GM23338 (cell line): ENCODE measurements at regions not wholly inside any gene's neighbourhood (a gene's known extent, or its start where the extent isn't known, plus 50 kb on each side); places are given as distances from the start of the nearest gene placed in this dataset.
A peak's percentile ranks its signal among the peaks of the same experiment; 100 is the strongest.

ENCODE experiments used
- ATAC-seq: fragments of 200-7000 bp; cut with Tn5 transposase; 3 replicates; pipeline ENCODE4 v1.9.1; 2020
- DNase-seq: peaks from one replicate; pipeline ENCODE4 v3.0.0-alpha.2; 2015; ENCODE audit warnings: low spot score
- H2AFZ ChIP-seq: fragments of 200-600 bp; sonication (generic); 2 replicates; pipeline ENCODE4 v1.8.0; 2016; ENCODE audit warnings: antibody characterized with exemption, mild to moderate bottlenecking, moderate library complexity
- H3F3A ChIP-seq: fragments of 200-600 bp; sonication (generic); replicated peaks from 2 replicates; pipeline ENCODE4 v1.8.0; 2017; ENCODE audit warnings: antibody characterized with exemption, mixed run types, low read depth
- H3K27ac ChIP-seq: fragments of 200-600 bp; sonication (generic); 2 replicates; pipeline ENCODE4 v1.6.1; 2016; ENCODE audit warnings: low read depth
- H3K27me3 ChIP-seq: fragments of 200-600 bp; sonication (generic); 2 replicates; pipeline ENCODE4 v1.8.0; 2016; ENCODE audit warnings: mild to moderate bottlenecking, mixed run types, moderate library complexity; ENCODE audit not compliant: insufficient read depth
- H3K36me3 ChIP-seq: fragments of 200-600 bp; sonication (generic); 2 replicates; pipeline ENCODE4 v1.8.0; 2016; ENCODE audit warnings: mild to moderate bottlenecking; ENCODE audit not compliant: insufficient read depth
- H3K4me1 ChIP-seq: fragments of 200-600 bp; sonication (generic); 2 replicates; pipeline ENCODE4 v1.8.0; 2016; ENCODE audit warnings: mild to moderate bottlenecking, moderate library complexity; ENCODE audit not compliant: insufficient read depth
- H3K4me2 ChIP-seq: fragments of 200-600 bp; sonication (generic); 2 replicates; pipeline ENCODE4 v1.7.1; 2017; ENCODE audit warnings: mixed run types
- H3K4me3 ChIP-seq: fragments of 200-600 bp; sonication (generic); 2 replicates; pipeline ENCODE4 v1.6.1; 2016; ENCODE audit warnings: mixed run types
- H3K79me2 ChIP-seq: fragments of 200-600 bp; sonication (generic); replicated peaks from 2 replicates; pipeline ENCODE4 v1.8.0; 2017; ENCODE audit warnings: mild to moderate bottlenecking; ENCODE audit not compliant: insufficient read depth
- H3K9me2 ChIP-seq: fragments of 200-600 bp; sonication (generic); 2 replicates; pipeline ENCODE4 v1.8.0; 2017; ENCODE audit not compliant: insufficient read depth
- H4K20me1 ChIP-seq: fragments of 200-600 bp; sonication (generic); replicated peaks from 2 replicates; pipeline ENCODE4 v1.8.0; 2017; ENCODE audit warnings: mild to moderate bottlenecking; ENCODE audit not compliant: insufficient read depth
- H3K27ac Mint-ChIP-seq: 2 replicates; pipeline ENCODE4 v1.8.0; 2020; ENCODE audit warnings: inconsistent platforms, mild to moderate bottlenecking, moderate library complexity, mixed read lengths
- H3K27me3 Mint-ChIP-seq: 3 replicates; pipeline ENCODE4 v1.8.0; 2022; ENCODE audit warnings: low read depth, mild to moderate bottlenecking, moderate library complexity, mixed read lengths, inconsistent platforms; ENCODE audit not compliant: insufficient read depth, poor library complexity
- H3K36me3 Mint-ChIP-seq: 3 replicates; pipeline ENCODE4 v1.8.0; 2021; ENCODE audit warnings: low read depth, mild to moderate bottlenecking, inconsistent platforms, moderate library complexity, mixed read lengths
- H3K4me1 Mint-ChIP-seq: 3 replicates; pipeline ENCODE4 v1.8.0; 2020; ENCODE audit warnings: mild to moderate bottlenecking, inconsistent platforms, mixed read lengths
- H3K4me3 Mint-ChIP-seq: 3 replicates; pipeline ENCODE4 v1.8.0; 2021; ENCODE audit warnings: moderate library complexity, mild to moderate bottlenecking, inconsistent platforms, mixed read lengths
- H3K9me3 Mint-ChIP-seq: 3 replicates; pipeline ENCODE4 v1.8.0; 2020; ENCODE audit warnings: moderate library complexity, mild to moderate bottlenecking, inconsistent platforms, mixed read lengths
- CREB1 ChIP-seq: fragments of 250-450 bp; sonication (Bioruptor Pico); IDR thresholded peaks from 2 replicates; pipeline ENCODE4 v1.5.0; 2020; ENCODE audit warnings: low read depth, mild to moderate bottlenecking, moderate library complexity
- EZH2 ChIP-seq: fragments of 200-600 bp; sonication (generic); IDR thresholded peaks from one replicate; pipeline ENCODE4 v1.8.0; 2017; ENCODE audit warnings: antibody characterized with exemption, mild to moderate bottlenecking, low read depth; ENCODE audit not compliant: unreplicated experiment
- EZH2phosphoT487 ChIP-seq: fragments of 200-600 bp; sonication (generic); IDR thresholded peaks from one replicate; pipeline ENCODE4 v1.8.1; 2018; ENCODE audit warnings: antibody characterized with exemption; ENCODE audit not compliant: unreplicated experiment
- JUNB ChIP-seq: IDR thresholded peaks from one replicate; pipeline ENCODE4 v1.6.1; 2016; ENCODE audit warnings: antibody characterized with exemption; ENCODE audit not compliant: unreplicated experiment
- NANOG ChIP-seq: IDR thresholded peaks from 2 replicates; pipeline ENCODE4 v1.6.1; 2016; ENCODE audit warnings: antibody characterized with exemption, borderline replicate concordance
- POLR2AphosphoS5 ChIP-seq: IDR thresholded peaks from 2 replicates; pipeline ENCODE4 v1.6.1; 2016; ENCODE audit warnings: antibody characterized with exemption, low read depth
- STAT1 ChIP-seq: IDR thresholded peaks from one replicate; pipeline ENCODE4 v1.6.1; 2016; ENCODE audit warnings: antibody characterized with exemption; ENCODE audit not compliant: unreplicated experiment
- ZNF114 ChIP-seq: fragments of 250-450 bp; sonication (Bioruptor Pico); IDR thresholded peaks from 2 replicates; pipeline ENCODE4 v1.5.0; 2020; ENCODE audit warnings: mild to moderate bottlenecking, moderate library complexity
- ZNF331 ChIP-seq: fragments of 250-450 bp; sonication (Bioruptor Pico); IDR thresholded peaks from 2 replicates; pipeline ENCODE4 v1.5.0; 2020; ENCODE audit warnings: low read depth, mild to moderate bottlenecking, moderate library complexity
- TF ChIP-seq, protein P1 (sequence below): fragments of 250-450 bp; sonication (Bioruptor Pico); IDR thresholded peaks from 2 replicates; pipeline ENCODE4 v1.5.0; 2020; ENCODE audit warnings: mild to moderate bottlenecking, moderate library complexity
- TF ChIP-seq, protein P2 (sequence below): IDR thresholded peaks from 2 replicates; pipeline ENCODE4 v1.6.1; 2016; ENCODE audit warnings: antibody characterized with exemption
- TF ChIP-seq, protein P3 (sequence below): IDR thresholded peaks from one replicate; pipeline ENCODE4 v1.6.1; 2018; ENCODE audit warnings: antibody characterized with exemption; ENCODE audit not compliant: unreplicated experiment
- TF ChIP-seq, protein P4 (sequence below), 2 experiments: fragments of 200-600 bp in 1 of 2; sonication (generic) in 1 of 2; conservative IDR thresholded peaks; 2 replicates each; pipeline versions ENCODE4 v1.5.1 to v1.6.1; 2016 to 2017; ENCODE audit warnings: antibody characterized with exemption in 2 of 2, low read depth in 2 of 2, mild to moderate bottlenecking in 2 of 2, moderate library complexity in 1 of 2

GRCh38 chr1:29856340-29857114 lies 620.2 kb downstream of the PTPRU start:
- Histone ChIP-seq H3K36me3 (no peaks in the 10 kb centered on the region), H3K4me1 (no peaks in the 10 kb centered on the region), H3K4me3 (no peak overlapping the region), H4K20me1 (no peaks in the 10 kb centered on the region), H3K4me2 (no peak overlapping the region), H3K79me2 (no peaks in the 10 kb centered on the region), H3K27me3 (no peaks in the 10 kb centered on the region), H3K27ac (no peak overlapping the region), H3F3A (no peaks in the 10 kb centered on the region), H2AFZ (no peak overlapping the region; the same call in 1 of the 2 replicates), H3K9me2 (no peaks in the 10 kb centered on the region)
- H3K27ac Mint-ChIP-seq, result no peak overlapping the region
- ATAC-seq (peak; percentile 40; the same call in 1 of the 3 replicates), DNase-seq (no peak)
- H3K27me3 Mint-ChIP-seq, result peaks cover 8% of the 10 kb centered on the region
- H3K9me3 Mint-ChIP-seq, result peaks cover 22% of the 10 kb centered on the region
- H3K4me3 Mint-ChIP-seq, result no peak overlapping the region
- H3K36me3 Mint-ChIP-seq, result peaks cover 16% of the 10 kb centered on the region
- TF ChIP-seq NANOG, result no peak
- no peak for TF ChIP-seq ZNF331
- no peak for TF ChIP-seq JUNB
- TF ChIP-seq STAT1, result no peak
- TF ChIP-seq EZH2phosphoT487, result no peak
- no peak for TF ChIP-seq ZNF114
- no peak for TF ChIP-seq POLR2AphosphoS5
- TF ChIP-seq, protein P1, sequence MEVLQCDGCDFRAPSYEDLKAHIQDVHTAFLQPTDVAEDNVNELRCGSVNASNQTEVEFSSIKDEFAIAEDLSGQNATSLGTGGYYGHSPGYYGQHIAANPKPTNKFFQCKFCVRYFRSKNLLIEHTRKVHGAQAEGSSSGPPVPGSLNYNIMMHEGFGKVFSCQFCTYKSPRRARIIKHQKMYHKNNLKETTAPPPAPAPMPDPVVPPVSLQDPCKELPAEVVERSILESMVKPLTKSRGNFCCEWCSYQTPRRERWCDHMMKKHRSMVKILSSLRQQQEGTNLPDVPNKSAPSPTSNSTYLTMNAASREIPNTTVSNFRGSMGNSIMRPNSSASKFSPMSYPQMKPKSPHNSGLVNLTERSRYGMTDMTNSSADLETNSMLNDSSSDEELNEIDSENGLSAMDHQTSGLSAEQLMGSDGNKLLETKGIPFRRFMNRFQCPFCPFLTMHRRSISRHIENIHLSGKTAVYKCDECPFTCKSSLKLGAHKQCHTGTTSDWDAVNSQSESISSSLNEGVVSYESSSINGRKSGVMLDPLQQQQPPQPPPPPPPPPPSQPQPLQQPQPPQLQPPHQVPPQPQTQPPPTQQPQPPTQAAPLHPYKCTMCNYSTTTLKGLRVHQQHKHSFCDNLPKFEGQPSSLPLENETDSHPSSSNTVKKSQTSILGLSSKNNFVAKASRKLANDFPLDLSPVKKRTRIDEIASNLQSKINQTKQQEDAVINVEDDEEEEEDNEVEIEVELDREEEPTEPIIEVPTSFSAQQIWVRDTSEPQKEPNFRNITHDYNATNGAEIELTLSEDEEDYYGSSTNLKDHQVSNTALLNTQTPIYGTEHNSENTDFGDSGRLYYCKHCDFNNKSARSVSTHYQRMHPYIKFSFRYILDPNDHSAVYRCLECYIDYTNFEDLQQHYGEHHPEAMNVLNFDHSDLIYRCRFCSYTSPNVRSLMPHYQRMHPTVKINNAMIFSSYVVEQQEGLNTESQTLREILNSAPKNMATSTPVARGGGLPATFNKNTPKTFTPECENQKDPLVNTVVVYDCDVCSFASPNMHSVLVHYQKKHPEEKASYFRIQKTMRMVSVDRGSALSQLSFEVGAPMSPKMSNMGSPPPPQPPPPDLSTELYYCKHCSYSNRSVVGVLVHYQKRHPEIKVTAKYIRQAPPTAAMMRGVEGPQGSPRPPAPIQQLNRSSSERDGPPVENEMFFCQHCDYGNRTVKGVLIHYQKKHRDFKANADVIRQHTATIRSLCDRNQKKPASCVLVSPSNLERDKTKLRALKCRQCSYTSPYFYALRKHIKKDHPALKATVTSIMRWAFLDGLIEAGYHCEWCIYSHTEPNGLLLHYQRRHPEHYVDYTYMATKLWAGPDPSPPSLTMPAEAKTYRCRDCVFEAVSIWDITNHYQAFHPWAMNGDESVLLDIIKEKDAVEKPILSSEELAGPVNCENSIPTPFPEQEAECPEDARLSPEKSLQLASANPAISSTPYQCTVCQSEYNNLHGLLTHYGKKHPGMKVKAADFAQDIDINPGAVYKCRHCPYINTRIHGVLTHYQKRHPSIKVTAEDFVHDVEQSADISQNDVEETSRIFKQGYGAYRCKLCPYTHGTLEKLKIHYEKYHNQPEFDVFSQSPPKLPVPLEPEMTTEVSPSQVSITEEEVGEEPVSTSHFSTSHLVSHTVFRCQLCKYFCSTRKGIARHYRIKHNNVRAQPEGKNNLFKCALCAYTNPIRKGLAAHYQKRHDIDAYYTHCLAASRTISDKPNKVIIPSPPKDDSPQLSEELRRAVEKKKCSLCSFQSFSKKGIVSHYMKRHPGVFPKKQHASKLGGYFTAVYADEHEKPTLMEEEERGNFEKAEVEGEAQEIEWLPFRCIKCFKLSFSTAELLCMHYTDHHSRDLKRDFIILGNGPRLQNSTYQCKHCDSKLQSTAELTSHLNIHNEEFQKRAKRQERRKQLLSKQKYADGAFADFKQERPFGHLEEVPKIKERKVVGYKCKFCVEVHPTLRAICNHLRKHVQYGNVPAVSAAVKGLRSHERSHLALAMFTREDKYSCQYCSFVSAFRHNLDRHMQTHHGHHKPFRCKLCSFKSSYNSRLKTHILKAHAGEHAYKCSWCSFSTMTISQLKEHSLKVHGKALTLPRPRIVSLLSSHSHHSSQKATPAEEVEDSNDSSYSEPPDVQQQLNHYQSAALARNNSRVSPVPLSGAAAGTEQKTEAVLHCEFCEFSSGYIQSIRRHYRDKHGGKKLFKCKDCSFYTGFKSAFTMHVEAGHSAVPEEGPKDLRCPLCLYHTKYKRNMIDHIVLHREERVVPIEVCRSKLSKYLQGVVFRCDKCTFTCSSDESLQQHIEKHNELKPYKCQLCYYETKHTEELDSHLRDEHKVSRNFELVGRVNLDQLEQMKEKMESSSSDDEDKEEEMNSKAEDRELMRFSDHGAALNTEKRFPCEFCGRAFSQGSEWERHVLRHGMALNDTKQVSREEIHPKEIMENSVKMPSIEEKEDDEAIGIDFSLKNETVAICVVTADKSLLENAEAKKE (CRISPR knock-in tag), result no peak
- no peak for TF ChIP-seq EZH2
- TF ChIP-seq, protein P2, sequence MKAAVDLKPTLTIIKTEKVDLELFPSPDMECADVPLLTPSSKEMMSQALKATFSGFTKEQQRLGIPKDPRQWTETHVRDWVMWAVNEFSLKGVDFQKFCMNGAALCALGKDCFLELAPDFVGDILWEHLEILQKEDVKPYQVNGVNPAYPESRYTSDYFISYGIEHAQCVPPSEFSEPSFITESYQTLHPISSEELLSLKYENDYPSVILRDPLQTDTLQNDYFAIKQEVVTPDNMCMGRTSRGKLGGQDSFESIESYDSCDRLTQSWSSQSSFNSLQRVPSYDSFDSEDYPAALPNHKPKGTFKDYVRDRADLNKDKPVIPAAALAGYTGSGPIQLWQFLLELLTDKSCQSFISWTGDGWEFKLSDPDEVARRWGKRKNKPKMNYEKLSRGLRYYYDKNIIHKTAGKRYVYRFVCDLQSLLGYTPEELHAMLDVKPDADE, result no peak
- TF ChIP-seq, protein P3, sequence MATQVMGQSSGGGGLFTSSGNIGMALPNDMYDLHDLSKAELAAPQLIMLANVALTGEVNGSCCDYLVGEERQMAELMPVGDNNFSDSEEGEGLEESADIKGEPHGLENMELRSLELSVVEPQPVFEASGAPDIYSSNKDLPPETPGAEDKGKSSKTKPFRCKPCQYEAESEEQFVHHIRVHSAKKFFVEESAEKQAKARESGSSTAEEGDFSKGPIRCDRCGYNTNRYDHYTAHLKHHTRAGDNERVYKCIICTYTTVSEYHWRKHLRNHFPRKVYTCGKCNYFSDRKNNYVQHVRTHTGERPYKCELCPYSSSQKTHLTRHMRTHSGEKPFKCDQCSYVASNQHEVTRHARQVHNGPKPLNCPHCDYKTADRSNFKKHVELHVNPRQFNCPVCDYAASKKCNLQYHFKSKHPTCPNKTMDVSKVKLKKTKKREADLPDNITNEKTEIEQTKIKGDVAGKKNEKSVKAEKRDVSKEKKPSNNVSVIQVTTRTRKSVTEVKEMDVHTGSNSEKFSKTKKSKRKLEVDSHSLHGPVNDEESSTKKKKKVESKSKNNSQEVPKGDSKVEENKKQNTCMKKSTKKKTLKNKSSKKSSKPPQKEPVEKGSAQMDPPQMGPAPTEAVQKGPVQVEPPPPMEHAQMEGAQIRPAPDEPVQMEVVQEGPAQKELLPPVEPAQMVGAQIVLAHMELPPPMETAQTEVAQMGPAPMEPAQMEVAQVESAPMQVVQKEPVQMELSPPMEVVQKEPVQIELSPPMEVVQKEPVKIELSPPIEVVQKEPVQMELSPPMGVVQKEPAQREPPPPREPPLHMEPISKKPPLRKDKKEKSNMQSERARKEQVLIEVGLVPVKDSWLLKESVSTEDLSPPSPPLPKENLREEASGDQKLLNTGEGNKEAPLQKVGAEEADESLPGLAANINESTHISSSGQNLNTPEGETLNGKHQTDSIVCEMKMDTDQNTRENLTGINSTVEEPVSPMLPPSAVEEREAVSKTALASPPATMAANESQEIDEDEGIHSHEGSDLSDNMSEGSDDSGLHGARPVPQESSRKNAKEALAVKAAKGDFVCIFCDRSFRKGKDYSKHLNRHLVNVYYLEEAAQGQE, result no peak
- TF ChIP-seq, protein P4, sequence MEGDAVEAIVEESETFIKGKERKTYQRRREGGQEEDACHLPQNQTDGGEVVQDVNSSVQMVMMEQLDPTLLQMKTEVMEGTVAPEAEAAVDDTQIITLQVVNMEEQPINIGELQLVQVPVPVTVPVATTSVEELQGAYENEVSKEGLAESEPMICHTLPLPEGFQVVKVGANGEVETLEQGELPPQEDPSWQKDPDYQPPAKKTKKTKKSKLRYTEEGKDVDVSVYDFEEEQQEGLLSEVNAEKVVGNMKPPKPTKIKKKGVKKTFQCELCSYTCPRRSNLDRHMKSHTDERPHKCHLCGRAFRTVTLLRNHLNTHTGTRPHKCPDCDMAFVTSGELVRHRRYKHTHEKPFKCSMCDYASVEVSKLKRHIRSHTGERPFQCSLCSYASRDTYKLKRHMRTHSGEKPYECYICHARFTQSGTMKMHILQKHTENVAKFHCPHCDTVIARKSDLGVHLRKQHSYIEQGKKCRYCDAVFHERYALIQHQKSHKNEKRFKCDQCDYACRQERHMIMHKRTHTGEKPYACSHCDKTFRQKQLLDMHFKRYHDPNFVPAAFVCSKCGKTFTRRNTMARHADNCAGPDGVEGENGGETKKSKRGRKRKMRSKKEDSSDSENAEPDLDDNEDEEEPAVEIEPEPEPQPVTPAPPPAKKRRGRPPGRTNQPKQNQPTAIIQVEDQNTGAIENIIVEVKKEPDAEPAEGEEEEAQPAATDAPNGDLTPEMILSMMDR (conservative IDR thresholded peaks at IDR 0.05; ENCODE audit: low read depth in 2 of 2), result no peak
- TF ChIP-seq CREB1 (CRISPR knock-in tag), result no peak
- H3K4me1 Mint-ChIP-seq, result peaks cover 2% of the 10 kb centered on the region
